CD14-positive monocyte (primary cell): ENCODE measurements at regions not wholly inside any gene's neighbourhood (a gene's known extent, or its start where the extent isn't known, plus 50 kb on each side); places are given as distances from the start of the nearest gene placed in this dataset.
A peak's percentile ranks its signal among the peaks of the same experiment; 100 is the strongest.

ENCODE experiments used
- DNase-seq, 3 donors: peaks; one replicate each; pipeline ENCODE4 v3.0.0-alpha.2; 2011 to 2022
- H2AFZ ChIP-seq: 2 replicates; pipeline ENCODE4 v1.6.0; 2012; ENCODE audit warnings: mild to moderate bottlenecking, low read depth, low read length, inconsistent platforms; ENCODE audit not compliant: insufficient read depth, poor library complexity, severe bottlenecking
- H3K27ac ChIP-seq, 2 donors: 1 replicate in 1 of 2; 2 replicates in 1 of 2; pipeline ENCODE4 v1.5.1; 2012 to 2013; ENCODE audit warnings: low read length in 2 of 2, control low read depth in 1 of 2, inconsistent platforms in 1 of 2, low read depth in 1 of 2, mild to moderate bottlenecking in 1 of 2
- H3K27me3 ChIP-seq, 2 donors: one replicate each; pipeline versions ENCODE4 v1.6.0 to v1.6.1; 2011 to 2013; ENCODE audit warnings: low read length in 2 of 2; ENCODE audit not compliant: control insufficient read depth in 2 of 2, insufficient read depth in 2 of 2
- H3K36me3 ChIP-seq, 2 donors: replicated peaks in 1 of 2; 1 replicate in 1 of 2; 2 replicates in 1 of 2; pipeline versions ENCODE4 v1.5.1 to v1.6.1; 2012 to 2013; ENCODE audit warnings: low read length in 2 of 2, control low read depth in 1 of 2, inconsistent platforms in 1 of 2, mild to moderate bottlenecking in 1 of 2; ENCODE audit not compliant: insufficient read depth in 2 of 2, control insufficient read depth in 1 of 2
- H3K4me1 ChIP-seq, 2 donors: 1 replicate in 1 of 2; 2 replicates in 1 of 2; pipeline versions ENCODE4 v1.5.1 to v1.6.1; 2012 to 2013; ENCODE audit warnings: low read length in 2 of 2, control low read depth in 1 of 2, inconsistent platforms in 1 of 2, mild to moderate bottlenecking in 1 of 2, moderate library complexity in 1 of 2; ENCODE audit not compliant: insufficient read depth in 2 of 2, control insufficient read depth in 1 of 2
- H3K4me2 ChIP-seq: replicated peaks from 2 replicates; pipeline ENCODE3; 2012; ENCODE audit warnings: low read length, moderate library complexity, mild to moderate bottlenecking; ENCODE audit not compliant: poor library complexity, severe bottlenecking; ENCODE audit errors: extremely low read depth
- H3K4me3 ChIP-seq, 3 experiments: fragments of 200-600 bp in 1 of 3; sonication (generic) in 1 of 3; replicated peaks in 1 of 3; 1 replicate in 2 of 3; 2 replicates in 1 of 3; pipeline ENCODE4 v1.5.1; 2011 to 2013; ENCODE audit warnings: low read length in 3 of 3, mild to moderate bottlenecking in 3 of 3, control low read depth in 2 of 3, low read depth in 2 of 3, inconsistent platforms in 1 of 3, moderate library complexity in 1 of 3
- H3K79me2 ChIP-seq: 2 replicates; pipeline ENCODE4 v1.6.0; 2012; ENCODE audit warnings: mild to moderate bottlenecking, control low read depth, inconsistent platforms, low read length, moderate library complexity; ENCODE audit not compliant: insufficient read depth
- H3K9ac ChIP-seq: 2 replicates; pipeline ENCODE4 v1.6.0; 2017; ENCODE audit warnings: low read length, mild to moderate bottlenecking; ENCODE audit not compliant: insufficient read depth, poor library complexity, severe bottlenecking
- H3K9me3 ChIP-seq, 2 donors: replicated peaks in 1 of 2; 1 replicate in 1 of 2; 2 replicates in 1 of 2; pipeline versions ENCODE4 v1.5.1 to v1.6.1; 2012 to 2013; ENCODE audit warnings: low read length in 2 of 2, control low read depth in 1 of 2; ENCODE audit not compliant: control insufficient read depth in 1 of 2, insufficient read depth in 1 of 2
- H4K20me1 ChIP-seq: 2 replicates; pipeline ENCODE4 v1.6.0; 2012; ENCODE audit warnings: mild to moderate bottlenecking, low read length, control low read depth, moderate library complexity; ENCODE audit not compliant: insufficient read depth
- H3K27ac Mint-ChIP-seq, 7 donors: one replicate each; pipeline ENCODE4 v1.8.0; 2020; ENCODE audit warnings: mild to moderate bottlenecking in 7 of 7, mixed read lengths in 7 of 7, moderate library complexity in 6 of 7, inconsistent platforms in 2 of 7
- H3K27me3 Mint-ChIP-seq, 3 donors: one replicate each; pipeline ENCODE4 v1.8.0; 2021 to 2022; ENCODE audit warnings: low read depth in 3 of 3, mild to moderate bottlenecking in 3 of 3, mixed read lengths in 3 of 3, moderate library complexity in 3 of 3, inconsistent platforms in 1 of 3
- H3K36me3 Mint-ChIP-seq, 2 donors: one replicate each; pipeline ENCODE4 v1.8.0; 2020; ENCODE audit warnings: mixed read lengths in 2 of 2, inconsistent platforms in 1 of 2, mild to moderate bottlenecking in 1 of 2
- H3K4me1 Mint-ChIP-seq: one replicate; pipeline ENCODE4 v1.8.0; 2020; ENCODE audit warnings: mild to moderate bottlenecking, mixed read lengths
- H3K4me3 Mint-ChIP-seq, 2 donors: one replicate each; pipeline ENCODE4 v1.8.0; 2020; ENCODE audit warnings: mild to moderate bottlenecking in 2 of 2, mixed read lengths in 2 of 2, moderate library complexity in 1 of 2
- H3K9me3 Mint-ChIP-seq, 7 donors: one replicate each; pipeline ENCODE4 v1.8.0; 2020 to 2022; ENCODE audit warnings: mixed read lengths in 7 of 7, mild to moderate bottlenecking in 6 of 7, moderate library complexity in 6 of 7, inconsistent platforms in 2 of 7
- CTCF ChIP-seq: fragments of 200-600 bp; IDR thresholded peaks from one replicate; pipeline ENCODE4 v1.8.0; 2022; ENCODE audit warnings: antibody characterized with exemption, mild to moderate bottlenecking
- whole genome bisulfite sequencing: methylation state at CpG from one replicate; pipeline ENCODE4 v1.1.5; 2013; ENCODE audit warnings: missing lambda C conversion rate; ENCODE audit not compliant: insufficient coverage; 5-methylcytosine and 5-hydroxymethylcytosine counted together
- intact Hi-C, 2 donors: fragments of 100-400 bp; cut with micrococcal nuclease; formaldehyde crosslinking; loops; one replicate each; pipeline versions ENCODE4 v1.15.0 to v1.15.1; 2023

- H3K9me3 ChIP-seq: no peaks in the 10 kb centered on the region
- no peaks in the 10 kb centered on the region for H3K27me3 ChIP-seq
- no peaks in the 10 kb centered on the region for H3K79me2 ChIP-seq
- H4K20me1 ChIP-seq: no peaks in the 10 kb centered on the region
- Mint-ChIP-seq H3K36me3 (no peaks in the 10 kb centered on the region), H3K4me1 (peaks cover 7% of the 10 kb centered on the region), H3K27ac (peak overlapping the region in 1 of 7 donors; percentile 5), H3K4me3 (no peak overlapping the region), H3K27me3 (peaks cover 0 to 5% (median 3%) of the 10 kb centered on the region in 3 donors), H3K9me3 (no peaks in the 10 kb centered on the region)
- intact Hi-C loops: no loop called here
- H3K4me2 ChIP-seq: no peak overlapping the region
- H3K9ac ChIP-seq: no peak overlapping the region
- H2AFZ ChIP-seq: no peak overlapping the region
- DNase-seq: peak; percentile 25 to 40 (median 27)
- H3K27ac ChIP-seq: no peak overlapping the region
- no peak for TF ChIP-seq CTCF
- no peak overlapping the region for H3K4me3 ChIP-seq
- H3K4me1 ChIP-seq: peaks cover 2 to 9% of the 10 kb centered on the region in 2 donors
- H3K36me3 ChIP-seq: no peaks in the 10 kb centered on the region
Observed at GRCh38 chr11:111107501-111107900, 138.0 kb upstream of the POU2AF2 start.

GRCh38 chr11:111106641-111107040 lies 138.9 kb upstream of the POU2AF2 start:
- intact Hi-C loops: no loop called here
- H3K4me1 Mint-ChIP-seq: peaks cover 7% of the 10 kb centered on the region
- no peak overlapping the region for H3K4me3 Mint-ChIP-seq

More at GRCh38 chr11:111106641-111107040, 138.9 kb upstream of the POU2AF2 start:
- no CpG with 5 or more reads among the region's 2 CpGs for WGBS
- no peak overlapping the region for H2AFZ ChIP-seq
- H3K27ac ChIP-seq: no peak overlapping the region
- no peak overlapping the region for H3K4me2 ChIP-seq
- H3K36me3 ChIP-seq: no peaks in the 10 kb centered on the region
- H3K9me3 ChIP-seq: no peaks in the 10 kb centered on the region
- H3K4me1 ChIP-seq: peaks cover 2 to 9% of the 10 kb centered on the region in 2 donors
- H3K27me3 ChIP-seq: no peaks in the 10 kb centered on the region
- Mint-ChIP-seq H3K27ac (no peak overlapping the region), H3K9me3 (no peaks in the 10 kb centered on the region), H3K27me3 (peaks cover 0 to 5% (median 3%) of the 10 kb centered on the region in 3 donors), H3K36me3 (no peaks in the 10 kb centered on the region)
- DNase-seq: no peak
- no peaks in the 10 kb centered on the region for H3K79me2 ChIP-seq
- no peak overlapping the region for H3K9ac ChIP-seq
- TF ChIP-seq CTCF: no peak
- H3K4me3 ChIP-seq: no peak overlapping the region
- H4K20me1 ChIP-seq: no peaks in the 10 kb centered on the region
